ENCODE measurements at regions not wholly inside any gene's neighbourhood (a gene's known extent, or its start where the extent isn't known, plus 50 kb on each side); places are given as distances from the start of the nearest gene placed in this dataset.

DNA sequence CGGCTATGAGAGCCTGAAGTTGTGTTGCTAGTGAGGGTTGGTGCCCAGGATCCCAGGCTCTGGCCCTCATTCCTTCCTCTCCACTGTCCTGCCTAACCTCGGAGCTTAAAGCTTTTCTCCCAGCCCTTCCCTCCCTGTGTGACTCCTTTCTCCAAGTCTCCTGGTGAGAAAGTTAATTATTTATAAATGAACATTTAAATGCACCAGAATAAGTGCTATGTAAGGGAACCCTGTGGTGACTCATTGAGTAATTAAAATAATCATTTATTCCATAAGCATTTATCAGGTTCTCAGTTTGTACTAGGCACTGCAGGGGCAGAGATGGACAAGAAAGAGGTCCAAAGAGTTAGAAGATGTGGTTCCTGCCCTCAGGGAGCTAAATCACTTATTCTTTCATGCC, 89.1 kb upstream of the ISX start:
- TF ChIP-seq, protein P1, sequence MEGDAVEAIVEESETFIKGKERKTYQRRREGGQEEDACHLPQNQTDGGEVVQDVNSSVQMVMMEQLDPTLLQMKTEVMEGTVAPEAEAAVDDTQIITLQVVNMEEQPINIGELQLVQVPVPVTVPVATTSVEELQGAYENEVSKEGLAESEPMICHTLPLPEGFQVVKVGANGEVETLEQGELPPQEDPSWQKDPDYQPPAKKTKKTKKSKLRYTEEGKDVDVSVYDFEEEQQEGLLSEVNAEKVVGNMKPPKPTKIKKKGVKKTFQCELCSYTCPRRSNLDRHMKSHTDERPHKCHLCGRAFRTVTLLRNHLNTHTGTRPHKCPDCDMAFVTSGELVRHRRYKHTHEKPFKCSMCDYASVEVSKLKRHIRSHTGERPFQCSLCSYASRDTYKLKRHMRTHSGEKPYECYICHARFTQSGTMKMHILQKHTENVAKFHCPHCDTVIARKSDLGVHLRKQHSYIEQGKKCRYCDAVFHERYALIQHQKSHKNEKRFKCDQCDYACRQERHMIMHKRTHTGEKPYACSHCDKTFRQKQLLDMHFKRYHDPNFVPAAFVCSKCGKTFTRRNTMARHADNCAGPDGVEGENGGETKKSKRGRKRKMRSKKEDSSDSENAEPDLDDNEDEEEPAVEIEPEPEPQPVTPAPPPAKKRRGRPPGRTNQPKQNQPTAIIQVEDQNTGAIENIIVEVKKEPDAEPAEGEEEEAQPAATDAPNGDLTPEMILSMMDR (IDR thresholded peaks at IDR 0.05; ENCODE audit: poor library complexity, severe bottlenecking), result no peak
- Histone ChIP-seq H3K27ac (ENCODE audit: poor library complexity, severe bottlenecking) (no peak overlapping the region), H3K27me3 (ENCODE audit: insufficient read depth, poor library complexity, severe bottlenecking) (no peaks in the 10 kb centered on the region), H3K9me3 (ENCODE audit: severe bottlenecking) (no peaks in the 10 kb centered on the region), H3K36me3 (ENCODE audit: low read depth) (no peaks in the 10 kb centered on the region), H3K4me1 (ENCODE audit: insufficient read depth, poor library complexity, severe bottlenecking) (no peaks in the 10 kb centered on the region), H3K4me3 (ENCODE audit: severe bottlenecking) (no peak overlapping the region)
- ATAC-seq (ENCODE audit: low read depth), result no peak
- DNase-seq (ENCODE audit: low spot score), result no peak

DNA sequence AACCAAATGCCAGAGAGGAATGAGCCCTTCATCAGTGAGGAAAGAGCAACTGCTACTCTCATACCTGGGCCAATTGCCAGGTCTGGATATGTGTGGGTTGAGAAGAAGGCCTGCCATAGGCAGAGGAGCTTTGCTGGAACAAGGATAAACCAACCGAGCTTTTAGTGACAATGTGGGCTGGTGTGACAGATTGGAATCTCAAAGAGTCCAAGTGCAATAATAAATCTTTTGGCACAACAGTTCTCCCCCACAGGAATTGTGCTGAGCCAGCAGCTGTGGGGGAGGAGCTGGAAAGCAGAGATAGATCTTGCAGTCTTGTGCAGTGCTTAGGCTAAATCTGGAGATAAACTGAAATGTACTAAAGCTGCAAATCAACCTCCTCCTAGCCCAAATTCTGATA, 79.4 kb upstream of the ISX start:
- ATAC-seq (ENCODE audit: low read depth), result no peak

DNA sequence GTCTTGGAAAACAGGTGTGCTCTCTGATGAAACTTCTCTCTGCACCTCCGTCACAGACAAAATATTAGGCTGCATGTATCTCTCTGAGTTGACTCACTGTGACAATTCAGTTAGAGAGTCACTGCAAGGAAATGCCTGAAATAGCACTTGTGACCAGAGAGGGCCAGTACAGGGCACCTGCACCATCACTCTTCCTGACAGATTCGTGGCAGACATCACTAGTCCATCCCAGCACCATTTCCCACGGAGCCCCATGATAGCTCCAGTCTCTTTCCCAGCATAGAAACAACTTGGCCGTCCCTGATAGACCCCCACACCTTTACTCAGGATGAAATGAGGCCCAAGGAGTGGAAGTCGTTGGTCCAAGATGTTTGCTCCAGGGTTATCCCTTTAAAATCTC, 73.3 kb upstream of the ISX start:
- TF ChIP-seq, protein P1 (IDR thresholded peaks at IDR 0.05; ENCODE audit: poor library complexity, severe bottlenecking), result no peak
- H3K27me3 ChIP-seq (ENCODE audit: insufficient read depth, poor library complexity, severe bottlenecking), result no peaks in the 10 kb centered on the region
- no peak for ATAC-seq (ENCODE audit: low read depth)
- no peaks in the 10 kb centered on the region for H3K9me3 ChIP-seq (ENCODE audit: severe bottlenecking)
- H3K27ac ChIP-seq (ENCODE audit: poor library complexity, severe bottlenecking), result no peak overlapping the region
- no peak for DNase-seq (ENCODE audit: low spot score)
- no peak overlapping the region for H3K4me3 ChIP-seq (ENCODE audit: severe bottlenecking)
- H3K36me3 ChIP-seq (ENCODE audit: low read depth), result no peaks in the 10 kb centered on the region
- no peaks in the 10 kb centered on the region for H3K4me1 ChIP-seq (ENCODE audit: insufficient read depth, poor library complexity, severe bottlenecking)

More for the DNA sequence above, 79.4 kb upstream of the ISX start:
- Histone ChIP-seq H3K4me3 (ENCODE audit: severe bottlenecking) (no peak overlapping the region), H3K9me3 (ENCODE audit: severe bottlenecking) (peaks cover 8% of the 10 kb centered on the region), H3K27me3 (ENCODE audit: insufficient read depth, poor library complexity, severe bottlenecking) (no peaks in the 10 kb centered on the region), H3K27ac (ENCODE audit: poor library complexity, severe bottlenecking) (no peak overlapping the region), H3K36me3 (ENCODE audit: low read depth) (no peaks in the 10 kb centered on the region), H3K4me1 (ENCODE audit: insufficient read depth, poor library complexity, severe bottlenecking) (no peaks in the 10 kb centered on the region)
- no peak for DNase-seq (ENCODE audit: low spot score)
- TF ChIP-seq, protein P1 (IDR thresholded peaks at IDR 0.05; ENCODE audit: poor library complexity, severe bottlenecking), result no peak

DNA sequence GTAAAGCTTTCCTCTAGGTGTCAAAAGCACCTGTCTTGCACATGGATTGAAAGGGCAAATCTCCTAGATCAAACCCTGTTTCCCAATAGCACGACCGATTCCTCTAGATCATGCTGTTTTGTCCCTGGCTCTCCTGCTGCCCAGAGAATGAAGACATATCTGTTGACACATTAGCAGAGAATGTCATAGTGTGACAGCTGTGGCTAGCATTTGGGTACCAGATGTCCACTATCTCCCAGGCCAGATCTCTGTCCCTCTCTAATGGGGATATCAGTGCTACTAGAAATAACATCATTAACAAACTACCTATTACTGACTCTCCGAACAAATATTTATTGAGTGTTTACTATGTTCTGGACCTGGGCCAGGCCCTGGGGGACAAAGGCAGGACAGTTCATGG, 72.4 kb upstream of the ISX start:
- TF ChIP-seq, protein P1 (IDR thresholded peaks at IDR 0.05; ENCODE audit: poor library complexity, severe bottlenecking), result no peak
- Histone ChIP-seq H3K36me3 (ENCODE audit: low read depth) (no peaks in the 10 kb centered on the region), H3K27me3 (ENCODE audit: insufficient read depth, poor library complexity, severe bottlenecking) (no peaks in the 10 kb centered on the region), H3K4me1 (ENCODE audit: insufficient read depth, poor library complexity, severe bottlenecking) (no peaks in the 10 kb centered on the region), H3K4me3 (ENCODE audit: severe bottlenecking) (no peak overlapping the region), H3K27ac (ENCODE audit: poor library complexity, severe bottlenecking) (no peak overlapping the region), H3K9me3 (ENCODE audit: severe bottlenecking) (no peaks in the 10 kb centered on the region)
- ATAC-seq (ENCODE audit: low read depth) (no peak), DNase-seq (ENCODE audit: low spot score) (no peak)

DNA sequence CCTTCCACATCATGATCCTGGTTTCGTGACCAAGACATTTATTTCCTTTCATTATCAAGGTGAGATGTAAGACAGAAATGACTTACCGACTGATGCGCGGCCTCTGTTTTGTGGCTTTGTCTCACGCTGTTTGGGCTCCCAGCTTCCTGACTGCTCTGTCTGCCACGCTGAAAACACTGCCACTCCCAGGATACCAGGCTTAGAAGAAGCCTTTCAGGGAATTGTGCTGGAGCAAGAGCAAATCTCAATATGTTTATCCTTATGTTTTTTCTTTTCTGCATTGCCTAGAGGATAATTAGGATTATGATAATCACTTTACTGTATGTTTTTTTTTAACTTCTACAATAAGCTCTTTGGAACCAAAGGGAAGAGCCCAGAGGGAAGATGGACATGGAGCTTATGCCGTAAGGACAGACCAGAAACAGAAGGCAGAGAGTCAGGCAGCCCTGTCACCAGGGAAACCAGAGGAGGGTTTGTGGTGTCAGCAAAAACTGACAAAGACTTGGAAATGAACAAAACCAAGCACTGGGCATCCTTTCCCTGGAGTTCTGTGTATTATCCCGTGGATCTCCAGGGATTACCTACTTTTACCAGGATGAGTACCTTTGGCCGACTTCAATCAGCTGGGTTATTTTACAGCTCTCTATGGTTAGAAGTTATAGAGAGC, 68.2 kb upstream of the ISX start:
- H3K4me3 ChIP-seq (ENCODE audit: severe bottlenecking), result no peak overlapping the region
- H3K27ac ChIP-seq (ENCODE audit: poor library complexity, severe bottlenecking), result no peak overlapping the region
- no peaks in the 10 kb centered on the region for H3K9me3 ChIP-seq (ENCODE audit: severe bottlenecking)
- no peaks in the 10 kb centered on the region for H3K4me1 ChIP-seq (ENCODE audit: insufficient read depth, poor library complexity, severe bottlenecking)
- DNase-seq (ENCODE audit: low spot score), result no peak
- ATAC-seq (ENCODE audit: low read depth), result no peak
- H3K27me3 ChIP-seq (ENCODE audit: insufficient read depth, poor library complexity, severe bottlenecking), result no peaks in the 10 kb centered on the region
- no peaks in the 10 kb centered on the region for H3K36me3 ChIP-seq (ENCODE audit: low read depth)
- TF ChIP-seq, protein P1 (IDR thresholded peaks at IDR 0.05; ENCODE audit: poor library complexity, severe bottlenecking), result no peak
